NCI-H510A treated with DMSO at 0.1 percent for 48 hours (cell line): ENCODE measurements at regions not wholly inside any gene's neighbourhood (a gene's known extent, or its start where the extent isn't known, plus 50 kb on each side); places are given as distances from the start of the nearest gene placed in this dataset.
"Not testable (repeated sequence)": the region's sequence is repeated elsewhere in the genome, so short reads cannot be mapped to it uniquely, and the experiment has no call there.

Experiments
- DNase-seq: peaks from one replicate; lab custom pipeline; 2025; lab: John Stamatoyannopoulos, UW

DNA sequence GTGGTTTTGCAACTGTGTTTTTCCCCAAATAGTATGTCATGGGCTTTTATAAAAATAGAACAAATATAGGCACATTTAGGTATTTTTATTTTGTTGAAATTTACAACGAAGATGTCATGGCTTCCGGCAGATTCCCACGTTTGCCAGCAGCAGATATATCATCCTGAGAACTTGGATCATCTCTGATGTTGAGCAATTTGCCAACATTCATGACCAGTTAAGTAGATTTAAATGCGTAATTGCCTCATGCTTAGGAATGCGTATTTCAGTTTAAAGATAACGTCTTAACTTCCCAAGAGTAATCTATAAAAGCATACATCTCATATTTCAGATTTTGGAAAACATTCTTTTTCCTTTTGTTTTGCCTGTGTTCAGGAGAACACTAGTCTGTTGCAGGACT lies 457.8 kb downstream of the QKI start:
- DNase-seq: no peak

DNA sequence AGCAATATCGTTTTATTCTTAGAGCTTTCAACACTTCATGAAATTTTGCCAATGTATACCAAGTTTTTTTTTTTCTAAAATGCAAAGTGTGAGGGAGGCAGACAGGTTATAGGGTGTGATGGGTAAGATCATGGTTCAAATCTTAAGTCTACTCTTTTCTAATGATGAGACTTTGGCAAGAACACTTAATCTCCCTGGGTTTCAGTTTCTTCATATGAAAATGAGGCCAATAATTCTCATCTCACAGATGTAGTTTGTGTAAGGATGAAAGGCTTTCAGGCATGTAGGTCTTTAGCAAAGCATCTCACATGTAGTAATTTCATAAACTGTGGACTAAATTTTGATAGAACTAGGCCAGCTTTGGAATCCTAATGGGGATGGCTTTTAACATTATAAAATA lies 457.1 kb downstream of the QKI start:
- no peak for DNase-seq

DNA sequence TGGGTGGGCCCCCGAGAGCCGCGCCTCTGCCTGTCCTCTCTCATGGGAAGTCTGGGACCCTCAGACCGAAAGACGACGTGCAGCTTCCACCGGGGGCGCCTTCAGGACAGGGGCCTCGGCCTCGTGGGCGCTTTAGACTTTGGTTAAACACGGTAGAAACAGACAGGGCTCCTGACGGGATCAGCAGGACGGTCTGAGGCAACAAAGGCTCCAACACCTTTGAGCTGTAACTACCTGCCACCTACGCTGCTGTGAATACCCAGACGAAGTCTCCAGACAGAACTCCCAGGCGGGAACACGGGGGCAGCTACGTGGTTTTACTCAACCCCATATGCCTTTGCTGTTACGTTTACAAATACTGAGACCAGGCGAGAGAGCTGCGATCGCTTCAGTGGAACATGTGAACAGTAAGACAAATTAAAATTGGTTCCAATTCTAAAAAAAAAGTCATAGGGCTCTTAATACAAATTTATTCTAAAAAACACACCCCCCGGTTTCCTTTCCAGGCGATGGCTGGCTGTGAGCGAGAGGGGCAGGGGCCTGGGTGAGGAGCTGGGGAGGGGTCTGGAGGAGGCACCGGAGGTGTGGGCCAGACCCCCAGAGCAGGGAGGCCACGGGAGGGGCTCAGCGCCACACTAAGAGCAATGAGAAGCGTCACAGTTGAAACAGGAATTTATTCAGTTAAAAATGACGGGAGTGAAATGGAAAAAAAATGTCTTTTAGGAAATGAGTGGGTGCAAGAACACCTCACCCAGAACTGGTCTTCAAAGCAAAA lies 453.2 kb downstream of the QKI start:
- DNase-seq: no peak

DNA sequence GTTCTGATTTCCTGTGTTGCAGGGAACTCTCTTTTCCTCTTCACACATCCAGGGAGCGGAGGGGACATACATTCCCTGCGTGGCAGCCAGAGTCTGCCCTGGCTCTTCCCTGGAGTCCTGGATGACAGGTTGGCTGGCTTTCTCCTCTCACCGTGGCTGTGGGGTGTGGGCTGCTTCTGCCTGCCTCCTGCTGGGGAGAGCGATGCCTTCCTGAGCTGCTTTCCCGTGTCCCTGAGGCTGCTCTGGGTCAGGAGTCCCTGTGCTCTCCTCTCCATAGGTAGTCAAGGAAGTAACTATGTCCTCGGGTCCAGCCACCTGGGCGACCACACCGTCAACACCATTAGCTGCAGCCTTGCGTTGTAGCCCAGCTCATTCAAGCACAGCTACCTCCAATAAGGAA lies 451.7 kb downstream of the QKI start:
- no peak for DNase-seq

DNA sequence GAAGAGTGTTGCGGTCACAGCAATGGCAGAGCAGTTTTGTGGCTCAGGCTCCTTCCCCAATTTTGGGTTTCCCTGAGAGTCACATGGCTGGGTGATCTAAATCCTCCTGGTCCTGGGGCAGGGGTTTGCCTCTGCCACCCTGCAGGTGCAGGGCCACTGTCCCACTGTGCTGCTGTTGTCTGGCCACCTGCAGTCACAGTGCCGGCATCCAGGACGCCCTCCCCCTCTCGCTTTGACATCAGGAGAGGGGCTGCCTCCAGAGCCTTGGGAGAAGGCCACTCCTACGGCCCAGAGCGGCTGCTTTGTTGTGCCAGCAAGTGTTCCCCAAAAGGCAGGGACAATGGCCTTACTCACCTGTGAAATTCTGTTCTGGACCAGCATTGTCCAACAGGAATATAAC lies 449.0 kb downstream of the QKI start:
- no peak for DNase-seq

DNA sequence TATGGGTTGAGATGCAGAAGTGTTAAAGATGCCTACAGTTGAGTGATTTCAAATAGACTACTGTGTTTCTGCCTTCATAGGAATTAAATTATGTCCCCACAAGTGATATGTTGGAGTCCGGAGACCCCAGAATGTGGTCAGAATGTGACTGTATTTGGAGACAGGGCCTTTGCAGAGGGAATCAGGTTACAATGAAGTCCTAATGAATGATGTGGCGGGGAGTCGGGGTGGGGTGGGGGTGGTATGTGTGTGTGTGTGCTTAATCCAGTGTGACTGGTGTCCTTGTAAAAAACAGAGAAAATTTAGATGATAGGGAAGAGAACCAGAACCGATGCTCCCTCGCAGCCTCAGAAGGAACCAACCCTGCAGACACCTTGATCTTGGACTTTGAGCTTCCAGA lies 448.2 kb downstream of the QKI start:
- DNase-seq: no peak

DNA sequence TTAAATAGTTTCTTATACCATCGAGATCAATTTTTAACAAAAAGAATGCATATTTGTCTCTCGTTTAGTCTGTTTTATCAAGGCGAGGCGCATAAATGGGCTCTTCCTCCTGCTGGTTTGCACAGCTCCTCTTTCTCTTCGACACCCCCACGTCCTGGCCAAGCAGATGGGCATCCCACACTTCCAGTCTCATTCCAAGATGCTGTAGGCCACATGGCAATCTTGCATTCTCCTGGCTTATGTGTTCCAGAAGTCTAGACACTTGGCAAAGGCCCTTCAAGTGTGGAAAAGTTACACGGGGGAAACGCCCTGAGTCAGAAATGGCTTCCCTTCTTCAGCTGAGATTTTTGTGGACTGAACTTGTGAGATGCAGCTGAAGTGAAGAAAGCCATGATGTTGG lies 447.1 kb downstream of the QKI start:
- DNase-seq: no peak

DNA sequence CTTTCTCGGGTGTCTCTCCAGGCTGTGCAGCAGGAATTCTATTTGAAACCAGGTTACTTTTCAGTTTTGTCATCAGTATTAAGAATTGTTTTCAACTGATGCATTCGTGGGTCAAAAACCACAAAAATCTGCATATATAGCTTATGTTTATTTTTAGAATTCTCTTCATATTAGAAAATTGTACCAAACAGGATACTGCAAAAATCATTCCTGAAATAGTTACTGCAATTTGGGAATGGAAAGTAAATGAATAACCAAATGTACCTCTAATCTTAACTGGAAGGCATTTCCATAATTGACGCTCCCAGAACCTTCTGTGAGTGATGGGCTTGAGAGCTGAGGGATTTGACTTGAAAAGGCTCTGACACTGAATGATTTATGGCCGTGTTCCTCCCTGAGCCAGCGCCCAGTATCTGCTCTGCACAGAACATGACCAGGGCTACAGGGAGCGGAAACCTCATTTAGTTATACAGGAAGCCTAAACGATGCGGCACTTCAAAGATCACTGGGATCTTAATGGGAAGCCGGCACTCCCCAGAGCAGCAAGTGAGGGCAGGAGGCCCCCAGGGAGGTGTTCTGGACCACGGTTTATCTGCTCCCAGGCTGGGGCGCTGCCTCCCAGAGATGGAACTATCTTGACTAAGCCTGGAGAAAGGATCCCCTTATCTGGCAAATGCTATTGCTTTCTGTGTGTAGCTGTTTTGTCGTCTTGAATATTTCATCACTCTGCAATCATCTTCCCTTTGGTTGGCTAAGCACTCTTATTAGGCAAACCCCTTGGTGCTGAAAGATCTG lies 446.0 kb downstream of the QKI start:
- no peak for DNase-seq

DNA sequence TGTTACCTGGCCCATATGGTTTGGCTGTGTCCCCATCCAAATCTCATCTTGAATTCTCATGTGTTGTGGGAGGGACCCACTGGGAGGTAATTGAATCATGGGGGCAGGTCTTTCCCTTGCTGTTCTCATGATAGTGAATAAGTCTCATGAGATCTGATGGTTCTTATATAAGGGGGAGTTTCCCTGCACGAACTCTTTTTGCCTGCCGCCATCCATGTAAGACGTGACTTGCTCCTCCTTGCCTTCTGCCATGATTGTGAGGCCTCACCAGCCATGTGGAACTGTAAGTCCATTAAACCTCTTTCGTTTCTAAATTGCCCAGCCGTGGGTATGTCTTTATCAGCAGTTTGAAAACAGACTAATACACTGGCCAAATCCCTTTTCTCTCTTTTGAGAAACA lies 444.4 kb downstream of the QKI start:
- DNase-seq: not testable (repeated sequence)

DNA sequence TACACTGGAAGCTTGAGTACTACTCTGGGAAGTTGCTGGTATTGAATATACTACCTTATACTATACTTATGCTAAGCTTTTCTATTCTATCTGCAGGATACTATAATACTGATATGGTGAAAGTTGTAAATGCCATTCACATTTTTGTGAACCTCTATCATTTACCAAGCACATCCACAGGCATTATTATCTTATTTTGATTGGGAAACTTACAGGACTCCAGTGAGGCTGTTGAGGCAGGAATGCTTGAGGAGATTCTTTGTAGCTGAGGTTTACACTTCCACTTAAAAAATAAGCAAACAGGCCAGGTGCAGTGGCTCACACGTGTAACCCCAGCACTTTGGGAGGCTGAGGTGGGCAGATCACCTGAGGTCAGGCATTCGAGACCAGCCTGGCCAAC lies 442.9 kb downstream of the QKI start:
- no peak for DNase-seq

DNA sequence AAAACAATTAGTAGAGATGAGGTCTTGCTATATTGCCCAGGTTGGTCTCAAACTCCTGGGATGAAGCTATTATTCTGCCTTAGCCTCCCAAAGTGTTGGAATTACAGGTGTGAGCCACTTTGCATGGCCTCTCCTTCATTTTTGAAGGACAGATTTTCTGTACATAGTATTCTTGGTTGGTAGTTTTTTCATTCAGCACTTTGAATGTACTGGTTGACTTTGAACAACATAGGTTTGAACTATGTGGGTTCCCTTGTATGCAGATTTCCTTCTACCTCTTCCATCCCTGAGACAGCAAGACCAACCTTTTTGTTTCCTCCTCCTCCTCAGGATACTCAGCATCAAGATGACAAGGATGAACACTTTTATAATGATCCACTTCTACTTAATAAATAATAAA lies 436.4 kb downstream of the QKI start:
- no peak for DNase-seq

DNA sequence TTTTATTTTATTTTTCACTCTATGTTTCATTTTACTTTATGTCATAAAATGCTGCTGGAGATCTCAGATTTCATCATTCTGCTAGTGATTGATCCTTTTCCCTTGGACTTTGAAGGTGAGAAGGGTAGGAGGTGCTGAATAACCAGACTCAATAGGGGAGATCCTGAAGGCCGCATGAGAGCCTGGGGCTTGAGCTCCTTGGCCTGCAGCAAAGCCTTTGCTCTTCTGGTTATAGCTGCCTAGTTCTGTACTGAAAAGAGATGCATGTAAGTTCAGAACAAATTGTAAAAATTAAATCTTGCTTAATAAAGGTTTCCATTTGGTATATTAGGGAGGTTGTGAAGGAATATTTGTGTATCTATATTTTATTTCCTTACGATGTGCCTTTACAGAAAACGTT lies 430.2 kb downstream of the QKI start:
- no peak for DNase-seq

DNA sequence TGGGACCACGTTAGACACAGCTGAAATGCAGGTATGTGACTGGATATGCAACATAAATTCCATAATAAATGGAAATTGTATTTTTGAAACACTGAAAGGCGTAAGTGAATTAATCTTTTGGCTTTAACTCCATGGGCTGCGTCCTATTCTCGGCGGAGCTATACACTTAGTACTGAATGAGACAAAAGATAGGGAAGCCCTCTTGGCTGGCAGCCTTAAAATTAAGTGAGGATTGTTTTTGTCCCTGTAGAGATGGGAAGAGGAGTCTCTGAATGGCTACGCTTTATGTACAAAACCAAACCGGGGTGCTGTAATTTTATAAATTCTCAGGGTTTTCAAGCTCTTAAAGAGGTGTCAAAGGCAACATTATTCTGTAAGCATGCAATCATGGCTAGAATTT lies 429.8 kb downstream of the QKI start:
- DNase-seq: no peak

DNA sequence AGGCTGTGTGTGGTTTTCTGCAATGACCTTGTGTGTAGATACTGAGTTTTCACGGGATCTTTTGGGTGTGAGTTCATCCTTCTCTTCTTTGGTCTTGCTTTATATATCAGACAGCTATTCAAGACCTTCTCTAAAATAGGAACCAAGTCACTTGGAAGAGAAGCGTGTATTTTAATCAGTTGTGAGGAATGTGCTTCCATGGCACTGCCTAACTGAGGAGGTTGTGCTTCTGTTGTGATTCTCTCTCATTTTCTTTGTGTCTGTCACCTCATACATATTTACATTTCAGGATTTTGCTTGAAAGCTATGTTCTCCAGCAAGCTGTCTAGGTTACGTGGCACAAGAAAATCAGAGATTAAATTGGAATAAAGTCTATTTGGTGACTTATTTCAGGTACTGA lies 428.7 kb downstream of the QKI start:
- DNase-seq: no peak

DNA sequence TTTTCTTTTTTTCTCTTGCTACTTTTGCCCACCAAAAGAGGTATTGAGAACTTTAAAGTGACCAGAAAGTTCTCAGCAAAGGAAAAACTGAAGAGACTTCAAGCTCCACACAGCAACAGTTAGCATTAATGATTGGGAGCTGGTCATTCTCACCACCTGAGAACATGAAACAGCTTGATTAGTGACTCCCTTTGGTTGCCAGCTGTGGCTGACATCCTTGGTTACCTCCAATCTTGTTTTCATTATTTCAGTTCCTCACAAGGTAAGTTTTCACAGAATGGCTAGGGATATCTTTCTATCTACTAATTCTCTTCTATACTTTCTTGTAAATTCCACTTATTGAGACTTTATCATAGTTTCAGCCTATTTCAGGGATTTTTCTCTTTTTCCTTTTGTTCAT lies 427.9 kb downstream of the QKI start:
- DNase-seq: no peak

DNA sequence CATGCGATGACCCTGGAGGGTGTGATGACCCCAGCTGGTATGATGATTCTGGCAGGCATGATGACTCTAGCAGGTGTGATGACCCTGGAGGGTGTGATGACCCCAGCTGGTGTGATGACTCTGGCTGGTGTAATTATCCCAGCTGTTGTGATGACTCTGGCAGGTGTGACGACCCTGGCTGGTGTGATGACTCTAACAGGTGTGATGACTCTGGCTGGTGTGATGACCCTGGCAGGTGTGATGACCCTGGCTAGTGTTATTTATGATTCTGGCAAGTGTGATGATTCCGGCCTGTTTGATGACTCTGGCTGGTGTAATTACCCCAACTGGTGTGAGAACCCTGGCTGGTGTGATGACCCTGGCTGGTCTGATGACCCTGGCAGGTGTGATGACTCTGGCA lies 427.2 kb downstream of the QKI start:
- DNase-seq: no peak

DNA sequence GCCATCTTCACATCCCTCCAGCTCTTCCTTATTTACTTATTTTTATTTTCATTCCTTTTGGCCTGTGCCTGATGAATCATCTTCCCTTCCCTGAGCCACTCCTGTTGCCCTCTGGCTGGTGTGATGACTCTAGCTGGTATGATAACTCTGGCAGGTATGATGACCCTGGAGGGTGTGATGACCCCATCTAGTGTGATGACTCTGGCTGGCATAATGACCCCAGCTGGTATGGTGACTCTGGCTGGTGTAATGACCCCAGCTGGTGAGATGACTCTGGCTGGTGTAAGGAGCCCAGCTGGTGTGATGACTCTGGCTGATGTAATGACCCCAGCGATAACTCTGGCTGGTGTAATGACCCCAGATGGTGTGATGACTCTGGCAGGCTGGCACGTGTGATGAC lies 426.8 kb downstream of the QKI start:
- no peak for DNase-seq

DNA sequence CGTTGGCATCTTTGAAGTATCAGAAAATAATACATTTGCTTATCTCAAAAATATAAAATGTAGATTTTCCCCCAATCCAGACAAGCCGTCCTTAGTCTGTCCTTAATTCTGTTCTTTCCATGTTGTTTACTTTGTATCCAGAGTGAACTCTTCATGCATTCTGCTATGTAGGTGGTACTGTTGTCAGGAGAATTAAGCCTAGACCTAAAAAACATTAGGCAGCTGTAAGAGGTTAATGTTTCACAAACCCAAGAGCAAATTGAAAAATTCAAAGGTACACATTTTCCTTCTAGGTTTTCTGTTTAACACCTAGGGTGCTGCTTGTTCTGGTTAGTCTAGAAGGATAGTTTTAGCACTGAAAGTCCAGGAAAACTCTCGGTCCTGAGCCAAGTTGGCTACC lies 426.4 kb downstream of the QKI start:
- DNase-seq: no peak

DNA sequence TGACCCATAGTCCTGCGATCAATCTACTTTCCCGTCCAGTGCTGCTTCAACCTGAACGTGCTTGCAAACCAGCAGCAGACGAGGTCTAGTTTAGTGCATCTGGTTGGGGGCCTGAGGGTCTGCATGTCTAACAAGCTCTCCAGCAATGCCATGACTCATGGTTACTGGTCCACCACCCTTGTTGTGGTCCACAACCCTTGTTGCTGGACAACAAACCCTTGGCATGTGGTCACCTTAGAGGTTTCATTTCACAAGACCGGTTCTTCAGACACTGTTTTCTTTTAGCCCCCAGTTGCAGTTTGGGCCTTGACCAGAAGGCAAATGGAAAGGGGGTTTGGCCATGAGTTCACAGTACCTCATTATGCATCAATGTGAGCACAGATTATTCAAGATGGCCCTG lies 424.8 kb downstream of the QKI start:
- no peak for DNase-seq

DNA sequence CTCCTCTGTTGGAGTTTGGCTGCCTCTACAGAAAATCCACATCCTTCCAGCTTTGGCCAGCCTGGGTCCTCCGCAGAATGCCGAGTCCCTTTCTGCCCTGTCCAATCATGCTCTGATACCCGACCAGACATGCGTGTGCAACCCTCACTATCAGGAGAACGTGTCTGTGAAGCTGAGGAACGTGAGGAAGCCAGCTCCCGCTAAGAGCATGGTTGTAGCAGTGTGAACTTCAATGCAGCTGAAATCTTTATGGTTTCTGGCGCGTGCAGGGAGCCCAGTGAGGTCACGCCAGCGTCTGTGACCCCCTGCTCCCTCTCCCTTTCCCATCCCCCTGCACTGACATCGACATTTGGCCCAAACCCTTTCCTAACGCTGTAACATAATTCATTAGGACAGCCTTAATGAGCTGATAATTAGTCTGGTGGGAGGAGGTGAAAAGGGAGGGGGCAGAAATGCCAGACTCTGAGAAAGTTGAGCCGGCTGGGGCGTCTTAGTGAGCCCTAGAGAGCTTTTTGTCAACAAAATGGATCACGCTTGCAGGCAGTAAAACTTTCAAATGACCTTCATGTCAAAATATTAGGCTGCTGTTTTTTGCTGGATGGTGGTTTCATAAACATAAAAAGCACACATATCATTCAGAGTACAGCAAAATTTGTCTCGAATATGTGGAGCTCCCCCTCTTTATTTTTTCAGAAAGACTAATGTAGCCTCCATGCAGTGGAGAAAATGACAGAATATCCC lies 423.3 kb downstream of the QKI start:
- DNase-seq: no peak

DNA sequence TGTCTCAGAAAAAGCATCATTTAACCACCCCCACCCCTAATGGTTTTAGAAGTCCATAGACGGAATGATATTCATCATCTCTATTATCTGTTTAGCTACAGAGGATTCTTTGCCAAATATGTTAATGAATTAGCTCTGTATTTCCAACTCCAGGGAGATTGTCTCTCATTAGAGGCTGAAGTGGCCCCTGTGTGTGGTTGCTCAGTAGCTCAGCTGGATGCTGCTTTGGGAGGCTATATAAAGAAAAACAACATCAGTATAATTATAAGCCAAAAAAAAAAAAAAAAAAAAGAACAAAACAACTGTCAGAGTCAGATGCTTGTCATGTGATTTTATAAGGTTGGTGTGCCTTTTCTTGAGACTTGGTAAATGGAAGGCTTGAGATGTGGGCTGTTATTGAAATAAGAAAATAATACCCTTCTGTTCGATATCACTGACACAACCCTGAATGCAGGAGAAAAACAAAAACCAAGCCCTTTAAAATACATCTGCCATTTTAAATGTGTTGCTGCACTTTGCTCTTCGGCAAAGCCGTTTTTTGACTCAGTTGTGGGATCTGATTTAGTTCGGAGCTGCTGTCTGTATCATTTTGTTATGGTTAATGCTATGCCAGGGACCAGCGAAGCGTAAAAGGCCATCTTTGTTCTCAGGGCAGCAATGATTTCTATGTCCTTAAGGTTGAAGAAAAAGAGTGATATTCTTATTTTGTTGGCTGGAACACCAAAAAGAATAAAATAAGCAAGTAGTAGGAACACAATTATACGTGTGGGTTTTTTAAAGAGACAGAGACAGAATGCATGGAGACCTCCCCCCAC lies 422.6 kb downstream of the QKI start:
- DNase-seq: no peak
